OCI-LY3 (cell line): ENCODE measurements at regions not wholly inside any gene's neighbourhood (a gene's known extent, or its start where the extent isn't known, plus 50 kb on each side); places are given as distances from the start of the nearest gene placed in this dataset.

ENCODE experiments used
- H2AFZ ChIP-seq: fragments of 200-600, 300-600 bp; shearing (Covaris generic); 2 replicates; pipeline ENCODE4 v1.6.0; 2014; ENCODE audit warnings: antibody characterized with exemption, low read depth, low read length
- H3K27ac ChIP-seq: fragments of 200-600, 300-600 bp; sonication (generic); 2 replicates; pipeline ENCODE4 v1.5.1; 2014; ENCODE audit warnings: mild to moderate bottlenecking, low read length, moderate library complexity, mixed read lengths
- H3K27me3 ChIP-seq: fragments of 200-600, 300-600 bp; sonication (generic); 2 replicates; pipeline ENCODE4 v1.6.1; 2014; ENCODE audit warnings: low read depth, low read length, mixed read lengths
- H3K36me3 ChIP-seq: fragments of 200-600, 300-600 bp; sonication (generic); replicated peaks from 2 replicates; pipeline ENCODE3; 2014; ENCODE audit warnings: low read depth, low read length, mixed read lengths
- H3K4me1 ChIP-seq: fragments of 300-600, 200-600 bp; sonication (generic); 2 replicates; pipeline ENCODE4 v1.6.1; 2014; ENCODE audit warnings: low read length, mixed read lengths
- H3K4me2 ChIP-seq: fragments of 200-600, 300-600 bp; sonication (generic); 2 replicates; pipeline ENCODE4 v1.6.1; 2014; ENCODE audit warnings: low read length, mixed read lengths
- H3K4me3 ChIP-seq: fragments of 300-600, 200-600 bp; sonication (generic); 2 replicates; pipeline ENCODE4 v1.5.1; 2014; ENCODE audit warnings: antibody characterized with exemption, mild to moderate bottlenecking, low read length, moderate library complexity
- H3K79me2 ChIP-seq: fragments of 300-600, 200-600 bp; shearing (Covaris generic); 2 replicates; pipeline ENCODE4 v1.6.1; 2014; ENCODE audit warnings: mild to moderate bottlenecking, low read length, mixed read lengths
- H3K9ac ChIP-seq: fragments of 300-600, 200-600 bp; shearing (Covaris generic); 2 replicates; pipeline ENCODE4 v1.6.0; 2014; ENCODE audit warnings: mild to moderate bottlenecking, low read length, moderate library complexity
- H3K9me3 ChIP-seq: fragments of 200-600, 300-600 bp; shearing (Covaris generic); 2 replicates; pipeline ENCODE4 v1.6.1; 2014; ENCODE audit warnings: low read length, mixed read lengths; ENCODE audit not compliant: insufficient read depth
- H4K20me1 ChIP-seq: fragments of 200-600, 300-600 bp; sonication (generic); 2 replicates; pipeline ENCODE4 v1.6.1; 2016; ENCODE audit warnings: low read length, mixed read lengths; ENCODE audit not compliant: insufficient read depth
- EZH2phosphoT487 ChIP-seq: fragments of 200-600 bp; shearing (Covaris generic); IDR thresholded peaks from 2 replicates; pipeline ENCODE4 v1.6.1; 2018; ENCODE audit warnings: antibody characterized with exemption, mixed run types, low read depth
- TF ChIP-seq, protein P1 (sequence below): fragments of 200-600, 300-600 bp; sonication (generic); IDR thresholded peaks from 2 replicates; pipeline ENCODE4 v1.5.1; 2014; ENCODE audit warnings: antibody characterized with exemption, low read length, low read depth

DNA sequence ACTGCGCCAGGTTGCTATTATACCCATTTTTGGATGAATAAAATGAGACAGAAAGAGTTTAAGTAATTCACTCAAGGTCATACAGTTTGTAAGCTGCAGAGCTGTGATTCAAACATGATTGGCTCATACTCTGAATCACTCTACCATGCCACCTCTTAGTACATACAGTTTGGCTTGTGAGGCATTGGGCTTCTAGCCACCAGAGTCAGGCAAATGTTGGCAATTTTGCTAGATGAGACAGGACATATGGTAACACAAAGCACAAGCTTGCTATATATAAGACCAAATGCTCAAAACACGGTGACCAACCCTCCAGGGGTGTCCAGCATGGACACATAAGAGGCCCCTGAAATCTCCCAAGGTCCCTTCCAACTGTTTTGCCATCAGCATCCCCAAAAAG, 236.0 kb upstream of the IRX5 start:
- Histone ChIP-seq H4K20me1 (no peaks in the 10 kb centered on the region), H3K4me2 (no peak overlapping the region), H3K4me3 (no peak overlapping the region), H3K36me3 (no peaks in the 10 kb centered on the region), H3K27ac (no peak overlapping the region), H2AFZ (no peak overlapping the region), H3K27me3 (no peaks in the 10 kb centered on the region), H3K79me2 (no peaks in the 10 kb centered on the region), H3K4me1 (no peaks in the 10 kb centered on the region), H3K9ac (no peak overlapping the region), H3K9me3 (no peaks in the 10 kb centered on the region)
- TF ChIP-seq, protein P1, sequence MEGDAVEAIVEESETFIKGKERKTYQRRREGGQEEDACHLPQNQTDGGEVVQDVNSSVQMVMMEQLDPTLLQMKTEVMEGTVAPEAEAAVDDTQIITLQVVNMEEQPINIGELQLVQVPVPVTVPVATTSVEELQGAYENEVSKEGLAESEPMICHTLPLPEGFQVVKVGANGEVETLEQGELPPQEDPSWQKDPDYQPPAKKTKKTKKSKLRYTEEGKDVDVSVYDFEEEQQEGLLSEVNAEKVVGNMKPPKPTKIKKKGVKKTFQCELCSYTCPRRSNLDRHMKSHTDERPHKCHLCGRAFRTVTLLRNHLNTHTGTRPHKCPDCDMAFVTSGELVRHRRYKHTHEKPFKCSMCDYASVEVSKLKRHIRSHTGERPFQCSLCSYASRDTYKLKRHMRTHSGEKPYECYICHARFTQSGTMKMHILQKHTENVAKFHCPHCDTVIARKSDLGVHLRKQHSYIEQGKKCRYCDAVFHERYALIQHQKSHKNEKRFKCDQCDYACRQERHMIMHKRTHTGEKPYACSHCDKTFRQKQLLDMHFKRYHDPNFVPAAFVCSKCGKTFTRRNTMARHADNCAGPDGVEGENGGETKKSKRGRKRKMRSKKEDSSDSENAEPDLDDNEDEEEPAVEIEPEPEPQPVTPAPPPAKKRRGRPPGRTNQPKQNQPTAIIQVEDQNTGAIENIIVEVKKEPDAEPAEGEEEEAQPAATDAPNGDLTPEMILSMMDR: no peak
- no peak for TF ChIP-seq EZH2phosphoT487

DNA sequence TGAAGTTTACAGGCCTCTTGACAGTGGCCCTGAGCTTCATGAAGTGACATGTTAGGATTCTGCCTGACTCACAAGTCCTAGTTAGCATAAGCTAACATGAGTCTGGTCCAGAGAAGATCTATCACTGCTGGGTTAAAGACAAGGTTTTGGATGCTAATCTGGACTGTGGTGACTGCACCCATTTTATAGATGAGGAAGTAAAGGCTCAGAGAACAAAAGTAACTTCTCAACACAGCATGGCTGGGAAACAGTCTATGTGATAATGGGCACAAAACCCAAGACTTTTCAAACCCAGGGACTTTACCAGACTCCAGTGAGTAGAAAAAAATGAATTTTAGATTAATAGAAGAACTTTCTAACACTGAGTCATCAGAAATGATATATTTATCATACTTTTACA, 236.8 kb upstream of the IRX5 start:
- no peaks in the 10 kb centered on the region for H3K9me3 ChIP-seq
- no peaks in the 10 kb centered on the region for H3K4me1 ChIP-seq
- no peaks in the 10 kb centered on the region for H3K79me2 ChIP-seq
- no peaks in the 10 kb centered on the region for H3K36me3 ChIP-seq
- TF ChIP-seq, protein P1: no peak
- no peak for TF ChIP-seq EZH2phosphoT487
- H3K4me2 ChIP-seq: no peak overlapping the region
- H3K4me3 ChIP-seq: no peak overlapping the region
- no peak overlapping the region for H3K27ac ChIP-seq
- no peak overlapping the region for H3K9ac ChIP-seq
- no peaks in the 10 kb centered on the region for H3K27me3 ChIP-seq
- H4K20me1 ChIP-seq: no peaks in the 10 kb centered on the region
- H2AFZ ChIP-seq: no peak overlapping the region

- TF ChIP-seq EZH2phosphoT487: no peak
- TF ChIP-seq, protein P1: no peak
- Histone ChIP-seq H4K20me1 (no peaks in the 10 kb centered on the region), H3K4me3 (no peak overlapping the region), H3K9ac (no peak overlapping the region), H3K36me3 (no peaks in the 10 kb centered on the region), H3K4me1 (no peaks in the 10 kb centered on the region), H3K27ac (no peak overlapping the region), H3K4me2 (no peak overlapping the region), H3K27me3 (no peaks in the 10 kb centered on the region), H2AFZ (no peak overlapping the region), H3K9me3 (no peaks in the 10 kb centered on the region), H3K79me2 (no peaks in the 10 kb centered on the region)
Observed at GRCh38 chr16:54690710-54691109, 240.0 kb upstream of the IRX5 start.

DNA sequence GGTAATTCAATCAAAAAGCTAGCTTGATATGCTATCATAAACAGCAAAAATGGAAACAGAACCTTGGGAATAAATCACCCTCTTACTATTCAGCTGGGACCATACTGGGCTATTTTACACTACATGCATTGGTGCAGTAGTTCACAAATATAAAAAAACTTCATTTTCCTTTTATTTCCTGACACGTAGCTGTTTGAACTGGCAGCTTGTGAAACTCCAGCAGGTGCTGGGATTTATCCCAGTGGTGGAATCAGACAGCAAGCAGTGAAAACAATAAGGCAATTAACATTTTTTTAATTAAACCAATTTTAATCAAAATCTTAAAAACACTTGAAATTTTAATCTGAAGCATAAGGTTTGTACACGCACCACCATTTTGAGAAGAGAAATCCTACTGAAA, 240.4 kb upstream of the IRX5 start:
- Histone ChIP-seq H2AFZ (no peak overlapping the region), H3K9me3 (no peaks in the 10 kb centered on the region), H3K9ac (no peak overlapping the region), H3K4me3 (no peak overlapping the region), H3K27ac (no peak overlapping the region), H3K4me2 (no peak overlapping the region), H3K27me3 (no peaks in the 10 kb centered on the region), H4K20me1 (no peaks in the 10 kb centered on the region), H3K4me1 (no peaks in the 10 kb centered on the region), H3K79me2 (no peaks in the 10 kb centered on the region), H3K36me3 (no peaks in the 10 kb centered on the region)
- TF ChIP-seq, protein P1: no peak
- no peak for TF ChIP-seq EZH2phosphoT487
